GM23338 (cell line): ENCODE measurements at regions not wholly inside any gene's neighbourhood (a gene's known extent, or its start where the extent isn't known, plus 50 kb on each side); places are given as distances from the start of the nearest gene placed in this dataset.

Experiments
- ATAC-seq: fragments of 200-7000 bp; cut with Tn5 transposase; 3 replicates; pipeline ENCODE4 v1.9.1; 2020
- DNase-seq: peaks from one replicate; pipeline ENCODE4 v3.0.0-alpha.2; 2015; ENCODE audit warnings: low spot score
- H2AFZ ChIP-seq: fragments of 200-600 bp; sonication (generic); 2 replicates; pipeline ENCODE4 v1.8.0; 2016; ENCODE audit warnings: antibody characterized with exemption, mild to moderate bottlenecking, moderate library complexity
- H3F3A ChIP-seq: fragments of 200-600 bp; sonication (generic); replicated peaks from 2 replicates; pipeline ENCODE4 v1.8.0; 2017; ENCODE audit warnings: antibody characterized with exemption, mixed run types, low read depth
- H3K27ac ChIP-seq: fragments of 200-600 bp; sonication (generic); 2 replicates; pipeline ENCODE4 v1.6.1; 2016; ENCODE audit warnings: low read depth
- H3K27me3 ChIP-seq: fragments of 200-600 bp; sonication (generic); 2 replicates; pipeline ENCODE4 v1.8.0; 2016; ENCODE audit warnings: mild to moderate bottlenecking, mixed run types, moderate library complexity; ENCODE audit not compliant: insufficient read depth
- H3K36me3 ChIP-seq: fragments of 200-600 bp; sonication (generic); 2 replicates; pipeline ENCODE4 v1.8.0; 2016; ENCODE audit warnings: mild to moderate bottlenecking; ENCODE audit not compliant: insufficient read depth
- H3K4me1 ChIP-seq: fragments of 200-600 bp; sonication (generic); 2 replicates; pipeline ENCODE4 v1.8.0; 2016; ENCODE audit warnings: mild to moderate bottlenecking, moderate library complexity; ENCODE audit not compliant: insufficient read depth
- H3K4me2 ChIP-seq: fragments of 200-600 bp; sonication (generic); 2 replicates; pipeline ENCODE4 v1.7.1; 2017; ENCODE audit warnings: mixed run types
- H3K4me3 ChIP-seq: fragments of 200-600 bp; sonication (generic); 2 replicates; pipeline ENCODE4 v1.6.1; 2016; ENCODE audit warnings: mixed run types
- H3K79me2 ChIP-seq: fragments of 200-600 bp; sonication (generic); replicated peaks from 2 replicates; pipeline ENCODE4 v1.8.0; 2017; ENCODE audit warnings: mild to moderate bottlenecking; ENCODE audit not compliant: insufficient read depth
- H3K9me2 ChIP-seq: fragments of 200-600 bp; sonication (generic); 2 replicates; pipeline ENCODE4 v1.8.0; 2017; ENCODE audit not compliant: insufficient read depth
- H4K20me1 ChIP-seq: fragments of 200-600 bp; sonication (generic); replicated peaks from 2 replicates; pipeline ENCODE4 v1.8.0; 2017; ENCODE audit warnings: mild to moderate bottlenecking; ENCODE audit not compliant: insufficient read depth
- H3K27ac Mint-ChIP-seq: 2 replicates; pipeline ENCODE4 v1.8.0; 2020; ENCODE audit warnings: inconsistent platforms, mild to moderate bottlenecking, moderate library complexity, mixed read lengths
- H3K27me3 Mint-ChIP-seq: 3 replicates; pipeline ENCODE4 v1.8.0; 2022; ENCODE audit warnings: low read depth, mild to moderate bottlenecking, moderate library complexity, mixed read lengths, inconsistent platforms; ENCODE audit not compliant: insufficient read depth, poor library complexity
- H3K36me3 Mint-ChIP-seq: 3 replicates; pipeline ENCODE4 v1.8.0; 2021; ENCODE audit warnings: low read depth, mild to moderate bottlenecking, inconsistent platforms, moderate library complexity, mixed read lengths
- H3K4me1 Mint-ChIP-seq: 3 replicates; pipeline ENCODE4 v1.8.0; 2020; ENCODE audit warnings: mild to moderate bottlenecking, inconsistent platforms, mixed read lengths
- H3K4me3 Mint-ChIP-seq: 3 replicates; pipeline ENCODE4 v1.8.0; 2021; ENCODE audit warnings: moderate library complexity, mild to moderate bottlenecking, inconsistent platforms, mixed read lengths
- H3K9me3 Mint-ChIP-seq: 3 replicates; pipeline ENCODE4 v1.8.0; 2020; ENCODE audit warnings: moderate library complexity, mild to moderate bottlenecking, inconsistent platforms, mixed read lengths
- CTCF ChIP-seq, 2 experiments: fragments of 200-600 bp in 1 of 2; sonication (generic) in 1 of 2; conservative IDR thresholded peaks; 2 replicates each; pipeline versions ENCODE4 v1.5.1 to v1.6.1; 2016 to 2017; ENCODE audit warnings: antibody characterized with exemption in 2 of 2, low read depth in 2 of 2, mild to moderate bottlenecking in 2 of 2, moderate library complexity in 1 of 2
- ZNF462 ChIP-seq: fragments of 250-450 bp; sonication (Bioruptor Pico); IDR thresholded peaks from 2 replicates; pipeline ENCODE4 v1.5.0; 2020; ENCODE audit warnings: mild to moderate bottlenecking, moderate library complexity

GRCh38 chr3:55164191-55164590 lies 236.3 kb upstream of the LRTM1 start:
- no peak overlapping the region for H3K27ac Mint-ChIP-seq
- H3K4me2 ChIP-seq, result no peak overlapping the region
- H3K27ac ChIP-seq, result no peak overlapping the region
- H2AFZ ChIP-seq, result no peak overlapping the region
- H3F3A ChIP-seq, result no peaks in the 10 kb centered on the region
- no peaks in the 10 kb centered on the region for H4K20me1 ChIP-seq
- H3K27me3 Mint-ChIP-seq, result no peaks in the 10 kb centered on the region
- peaks cover 16% of the 10 kb centered on the region; the same call in 1 of the 2 replicates for H3K9me2 ChIP-seq
- H3K36me3 Mint-ChIP-seq, result no peaks in the 10 kb centered on the region
- peaks cover 3% of the 10 kb centered on the region; the same call in 2 of the 3 replicates for H3K4me1 Mint-ChIP-seq
- no peaks in the 10 kb centered on the region for H3K4me1 ChIP-seq
- no peak for DNase-seq
- no peak for TF ChIP-seq ZNF462 (CRISPR knock-in tag)
- no peak for ATAC-seq
- H3K4me3 Mint-ChIP-seq, result no peak overlapping the region
- H3K9me3 Mint-ChIP-seq, result no peaks in the 10 kb centered on the region; the same call in 2 of the 3 replicates
- no peaks in the 10 kb centered on the region for H3K79me2 ChIP-seq
- no peaks in the 10 kb centered on the region for H3K36me3 ChIP-seq
- H3K4me3 ChIP-seq, result no peak overlapping the region
- no peaks in the 10 kb centered on the region for H3K27me3 ChIP-seq

GRCh38 chr3:55163421-55163820 lies 235.6 kb upstream of the LRTM1 start:
- Mint-ChIP-seq H3K36me3 (no peaks in the 10 kb centered on the region), H3K4me1 (peaks cover 3% of the 10 kb centered on the region; the same call in 2 of the 3 replicates), H3K27me3 (no peaks in the 10 kb centered on the region), H3K27ac (no peak overlapping the region), H3K9me3 (no peaks in the 10 kb centered on the region; the same call in 2 of the 3 replicates), H3K4me3 (no peak overlapping the region)
- Histone ChIP-seq H4K20me1 (no peaks in the 10 kb centered on the region), H3K27ac (no peak overlapping the region), H3K79me2 (no peaks in the 10 kb centered on the region), H3K9me2 (peaks cover 16% of the 10 kb centered on the region; the same call in 1 of the 2 replicates), H3K4me3 (no peak overlapping the region), H3K4me2 (no peak overlapping the region), H2AFZ (no peak overlapping the region), H3F3A (no peaks in the 10 kb centered on the region), H3K36me3 (no peaks in the 10 kb centered on the region), H3K27me3 (no peaks in the 10 kb centered on the region), H3K4me1 (no peaks in the 10 kb centered on the region)
- no peak for DNase-seq
- no peak for ATAC-seq
- TF ChIP-seq ZNF462 (CRISPR knock-in tag), result no peak
- TF ChIP-seq CTCF (conservative IDR thresholded peaks at IDR 0.05; ENCODE audit: low read depth in 2 of 2), result no peak
